ENCODE measurements at regions not wholly inside any gene's neighbourhood (a gene's known extent, or its start where the extent isn't known, plus 50 kb on each side); places are given as distances from the start of the nearest gene placed in this dataset.

DNA sequence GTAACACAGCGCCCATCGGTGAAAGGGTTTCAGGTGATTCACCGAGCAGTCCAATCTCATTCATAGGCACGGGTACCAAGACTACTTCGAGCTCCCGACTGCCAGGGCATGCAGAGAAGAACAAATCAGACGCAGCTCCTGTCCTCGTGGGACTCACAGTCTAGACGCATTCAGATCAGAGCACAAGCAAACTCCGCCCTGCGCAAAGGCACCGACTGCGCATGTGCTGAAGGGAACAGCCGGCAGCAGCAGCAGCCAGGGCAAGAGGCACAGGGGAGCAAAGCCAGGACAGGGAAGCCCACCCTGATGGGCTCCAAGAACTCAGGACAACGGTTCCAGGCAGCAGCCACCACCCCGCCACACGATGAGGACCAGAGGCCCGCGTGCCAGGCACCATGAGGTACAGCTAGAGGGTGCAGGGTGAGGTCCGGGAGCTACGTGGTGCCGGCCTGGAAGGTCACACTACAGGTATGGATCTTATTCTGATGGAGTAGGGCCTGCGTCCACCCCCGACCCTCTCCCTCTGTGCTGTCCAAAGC, 315.7 kb downstream of the FOXL1 start:
- TF ChIP-seq, protein P1, sequence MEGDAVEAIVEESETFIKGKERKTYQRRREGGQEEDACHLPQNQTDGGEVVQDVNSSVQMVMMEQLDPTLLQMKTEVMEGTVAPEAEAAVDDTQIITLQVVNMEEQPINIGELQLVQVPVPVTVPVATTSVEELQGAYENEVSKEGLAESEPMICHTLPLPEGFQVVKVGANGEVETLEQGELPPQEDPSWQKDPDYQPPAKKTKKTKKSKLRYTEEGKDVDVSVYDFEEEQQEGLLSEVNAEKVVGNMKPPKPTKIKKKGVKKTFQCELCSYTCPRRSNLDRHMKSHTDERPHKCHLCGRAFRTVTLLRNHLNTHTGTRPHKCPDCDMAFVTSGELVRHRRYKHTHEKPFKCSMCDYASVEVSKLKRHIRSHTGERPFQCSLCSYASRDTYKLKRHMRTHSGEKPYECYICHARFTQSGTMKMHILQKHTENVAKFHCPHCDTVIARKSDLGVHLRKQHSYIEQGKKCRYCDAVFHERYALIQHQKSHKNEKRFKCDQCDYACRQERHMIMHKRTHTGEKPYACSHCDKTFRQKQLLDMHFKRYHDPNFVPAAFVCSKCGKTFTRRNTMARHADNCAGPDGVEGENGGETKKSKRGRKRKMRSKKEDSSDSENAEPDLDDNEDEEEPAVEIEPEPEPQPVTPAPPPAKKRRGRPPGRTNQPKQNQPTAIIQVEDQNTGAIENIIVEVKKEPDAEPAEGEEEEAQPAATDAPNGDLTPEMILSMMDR (IDR thresholded peaks at IDR 0.05; ENCODE audit: borderline replicate concordance, extremely low read depth, insufficient read depth): no peak
- H3K27me3 ChIP-seq (ENCODE audit: control insufficient read depth, insufficient read depth, low read length): no peaks in the 10 kb centered on the region
- H3K4me3 ChIP-seq (ENCODE audit: low read length in 3 of 3): no peak overlapping the region
- no peak overlapping the region for H3K9ac ChIP-seq (ENCODE audit: low read length in 3 of 3)
- DNase-seq: no peak
- H3K4me1 ChIP-seq (ENCODE audit: control insufficient read depth in 2 of 3, insufficient read depth in 2 of 3, low read depth in 1 of 3, low read length in 3 of 3): no peaks in the 10 kb centered on the region
- no peaks in the 10 kb centered on the region for H3K36me3 ChIP-seq (ENCODE audit: control insufficient read depth in 2 of 3, insufficient read depth in 3 of 3, low read length in 3 of 3)
- H3K9me3 ChIP-seq (ENCODE audit: control insufficient read depth in 2 of 3, insufficient read depth in 1 of 3, low read length in 3 of 3): no peaks in the 10 kb centered on the region
- no peak for FAIRE-seq
- H3K27ac ChIP-seq (ENCODE audit: low read depth in 2 of 2, low read length in 2 of 2): no peak overlapping the region
- intact Hi-C loops (cut with DNase I): no loop called here

DNA sequence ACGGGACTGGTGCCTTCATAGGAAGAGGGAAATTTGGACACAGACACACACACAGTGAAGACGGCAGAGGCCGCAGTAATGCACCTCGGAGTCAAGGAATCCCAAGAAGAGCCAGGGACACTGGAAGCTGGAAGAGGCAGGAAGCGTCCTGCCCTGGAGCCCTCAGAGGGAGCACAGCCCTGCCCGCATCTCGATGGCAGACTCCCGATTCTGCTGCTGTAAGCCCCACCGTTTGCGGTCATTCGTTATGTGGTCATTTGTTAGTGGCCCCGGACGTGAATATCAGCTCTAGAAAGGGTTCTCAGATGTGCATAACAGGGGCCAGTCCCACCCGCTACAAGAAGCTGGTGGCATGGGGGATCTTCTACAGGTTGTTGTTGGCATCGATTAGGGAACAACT, 316.6 kb downstream of the FOXL1 start:
- DNase-seq (no peak), FAIRE-seq (no peak)
- H3K27ac ChIP-seq (ENCODE audit: low read depth in 2 of 2, low read length in 2 of 2): no peak overlapping the region
- no peaks in the 10 kb centered on the region for H3K36me3 ChIP-seq (ENCODE audit: control insufficient read depth in 2 of 3, insufficient read depth in 3 of 3, low read length in 3 of 3)
- TF ChIP-seq, protein P1 (IDR thresholded peaks at IDR 0.05; ENCODE audit: borderline replicate concordance, extremely low read depth, insufficient read depth): no peak
- H3K27me3 ChIP-seq (ENCODE audit: control insufficient read depth, insufficient read depth, low read length): no peaks in the 10 kb centered on the region
- no peak overlapping the region for H3K9ac ChIP-seq (ENCODE audit: low read length in 3 of 3)
- H3K9me3 ChIP-seq (ENCODE audit: control insufficient read depth in 2 of 3, insufficient read depth in 1 of 3, low read length in 3 of 3): no peaks in the 10 kb centered on the region
- intact Hi-C loops (cut with DNase I): no loop called here
- no peaks in the 10 kb centered on the region for H3K4me1 ChIP-seq (ENCODE audit: control insufficient read depth in 2 of 3, insufficient read depth in 2 of 3, low read depth in 1 of 3, low read length in 3 of 3)
- H3K4me3 ChIP-seq (ENCODE audit: low read length in 3 of 3): no peak overlapping the region

DNA sequence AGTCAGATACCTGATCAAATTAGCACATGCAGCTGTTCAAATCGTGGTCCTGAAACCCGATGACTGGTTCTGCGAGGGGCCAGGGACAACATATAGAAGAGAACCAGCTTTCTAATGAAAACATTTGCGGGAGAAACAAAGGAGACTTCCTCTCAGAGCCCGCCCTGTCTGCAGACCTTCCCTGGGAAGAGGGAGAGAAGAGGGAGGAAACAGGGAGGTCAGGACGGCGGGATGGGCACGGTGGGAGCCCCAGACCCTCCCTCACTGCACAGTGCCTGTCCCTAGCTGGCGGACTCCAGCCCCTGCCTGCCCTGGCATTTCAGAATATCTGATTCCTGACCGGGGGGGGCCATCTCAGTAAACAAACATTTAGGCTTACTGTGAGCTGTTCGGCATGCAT, 317.3 kb downstream of the FOXL1 start:
- no peak for FAIRE-seq
- Histone ChIP-seq H3K4me3 (ENCODE audit: low read length in 3 of 3) (no peak overlapping the region), H3K36me3 (ENCODE audit: control insufficient read depth in 2 of 3, insufficient read depth in 3 of 3, low read length in 3 of 3) (no peaks in the 10 kb centered on the region), H3K9ac (ENCODE audit: low read length in 3 of 3) (no peak overlapping the region), H3K9me3 (ENCODE audit: control insufficient read depth in 2 of 3, insufficient read depth in 1 of 3, low read length in 3 of 3) (no peaks in the 10 kb centered on the region), H3K27me3 (ENCODE audit: control insufficient read depth, insufficient read depth, low read length) (no peaks in the 10 kb centered on the region), H3K27ac (ENCODE audit: low read depth in 2 of 2, low read length in 2 of 2) (no peak overlapping the region), H3K4me1 (ENCODE audit: control insufficient read depth in 2 of 3, insufficient read depth in 2 of 3, low read depth in 1 of 3, low read length in 3 of 3) (no peaks in the 10 kb centered on the region)
- DNase-seq: peak in 2 of 5 donors; percentile 46 to 56
- intact Hi-C loops (cut with DNase I): no loop called here
- TF ChIP-seq, protein P1 (IDR thresholded peaks at IDR 0.05; ENCODE audit: borderline replicate concordance, extremely low read depth, insufficient read depth): no peak

DNA sequence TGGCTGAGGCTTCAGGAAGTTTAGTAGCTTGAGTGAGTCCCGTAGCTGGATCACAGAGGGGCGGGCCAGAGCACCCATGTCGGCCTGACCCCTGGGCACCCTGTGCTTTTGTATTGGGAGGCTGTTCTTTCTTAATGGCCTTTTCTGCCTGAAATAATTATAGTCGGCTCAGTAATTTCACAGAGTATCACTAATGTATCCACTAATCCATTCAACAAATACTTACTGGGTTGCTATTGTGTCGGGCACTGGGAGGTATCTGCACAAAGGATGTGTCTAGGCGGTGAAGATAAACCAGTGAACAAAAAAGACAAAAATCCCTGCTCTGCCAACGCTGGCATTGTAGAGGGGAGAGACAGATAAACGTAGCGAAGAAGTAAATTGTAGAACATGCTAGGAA, 318.6 kb downstream of the FOXL1 start:
- no peaks in the 10 kb centered on the region for H3K36me3 ChIP-seq (ENCODE audit: control insufficient read depth in 2 of 3, insufficient read depth in 3 of 3, low read length in 3 of 3)
- no peak overlapping the region for H3K4me3 ChIP-seq (ENCODE audit: low read length in 3 of 3)
- no peaks in the 10 kb centered on the region for H3K9me3 ChIP-seq (ENCODE audit: control insufficient read depth in 2 of 3, insufficient read depth in 1 of 3, low read length in 3 of 3)
- TF ChIP-seq, protein P1 (IDR thresholded peaks at IDR 0.05; ENCODE audit: borderline replicate concordance, extremely low read depth, insufficient read depth): no peak
- H3K4me1 ChIP-seq (ENCODE audit: control insufficient read depth in 2 of 3, insufficient read depth in 2 of 3, low read depth in 1 of 3, low read length in 3 of 3): no peaks in the 10 kb centered on the region
- no peaks in the 10 kb centered on the region for H3K27me3 ChIP-seq (ENCODE audit: control insufficient read depth, insufficient read depth, low read length)
- H3K9ac ChIP-seq (ENCODE audit: low read length in 3 of 3): no peak overlapping the region
- H3K27ac ChIP-seq (ENCODE audit: low read depth in 2 of 2, low read length in 2 of 2): no peak overlapping the region
- DNase-seq (no peak), FAIRE-seq (no peak)
- intact Hi-C loops (cut with DNase I): no loop called here

All from kidney (tissue), 13 donors.